Type B pancreatic cell (in vitro differentiated cells): ENCODE measurements at regions not wholly inside any gene's neighbourhood (a gene's known extent, or its start where the extent isn't known, plus 50 kb on each side); places are given as distances from the start of the nearest gene placed in this dataset.
A peak's percentile ranks its signal among the peaks of the same experiment; 100 is the strongest.

Source experiments
- DNase-seq: peaks from one replicate; pipeline ENCODE4 v3.0.0; 2021; ENCODE audit warnings: mixed read lengths; ENCODE audit not compliant: unreplicated experiment; ENCODE audit errors: extremely low spot score
- H3K27ac Mint-ChIP-seq: 2 replicates; pipeline ENCODE4 v1.8.0; 2021; ENCODE audit warnings: mild to moderate bottlenecking, mixed read lengths
- H3K27me3 Mint-ChIP-seq: 2 replicates; pipeline ENCODE4 v1.8.0; 2021; ENCODE audit warnings: mixed read lengths
- H3K36me3 Mint-ChIP-seq: 2 replicates; pipeline ENCODE4 v1.8.0; 2021; ENCODE audit warnings: mixed read lengths
- H3K4me1 Mint-ChIP-seq: one replicate; pipeline ENCODE4 v1.8.0; 2021; ENCODE audit warnings: mixed read lengths; ENCODE audit not compliant: unreplicated experiment
- H3K4me3 Mint-ChIP-seq: 2 replicates; pipeline ENCODE4 v1.8.0; 2021; ENCODE audit warnings: mild to moderate bottlenecking, mixed read lengths
- H3K9me3 Mint-ChIP-seq: 2 replicates; pipeline ENCODE4 v1.8.0; 2021; ENCODE audit warnings: mixed read lengths
- TF ChIP-seq, protein P1 (sequence below): fragments of 200-600 bp; sonication (generic); conservative IDR thresholded peaks from 2 replicates; pipeline ENCODE4 v1.5.0; 2021; ENCODE audit warnings: antibody characterized with exemption, mild to moderate bottlenecking

DNA sequence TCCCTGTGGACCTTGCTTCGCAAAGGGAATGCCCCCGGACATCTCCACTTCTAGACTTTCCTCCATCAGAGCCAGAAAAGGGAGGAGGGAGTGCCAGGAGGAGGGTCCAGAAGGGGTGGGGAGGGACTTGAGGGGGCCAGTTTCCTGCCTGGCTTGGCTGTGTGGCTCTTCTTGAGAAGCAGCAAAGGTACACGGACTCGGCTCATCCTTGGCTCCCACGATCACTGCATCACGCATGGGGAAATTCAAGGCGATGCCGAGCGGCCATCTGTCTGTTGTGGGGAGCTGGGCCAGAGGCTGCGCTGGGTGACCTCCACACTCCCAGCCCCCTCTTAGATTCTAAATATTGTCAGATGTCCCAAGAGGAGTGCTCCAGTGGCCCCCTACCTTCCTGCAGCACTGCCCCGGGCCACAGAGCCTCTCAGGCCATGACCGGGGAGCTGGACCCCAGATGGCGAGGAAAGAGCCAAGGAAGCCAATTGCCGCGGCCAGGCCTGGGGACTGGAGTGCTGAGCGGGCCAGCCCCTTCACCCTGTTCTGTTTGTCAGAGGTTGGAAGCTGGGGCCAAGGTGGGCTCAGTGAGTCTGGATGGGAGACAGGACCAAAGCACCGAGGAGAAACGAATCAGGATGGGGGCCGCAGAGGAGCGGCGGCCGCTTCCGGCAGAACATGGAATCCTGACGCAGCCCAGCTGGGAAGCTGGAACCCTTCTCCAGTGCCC is 104.5 kb downstream of the RBFOX3 start:
- no peak for DNase-seq
- Mint-ChIP-seq H3K4me1 (peaks cover 6% of the 10 kb centered on the region), H3K9me3 (no peaks in the 10 kb centered on the region), H3K27ac (no peak overlapping the region), H3K4me3 (no peak overlapping the region), H3K36me3 (no peaks in the 10 kb centered on the region), H3K27me3 (peaks cover 20% of the 10 kb centered on the region)
- TF ChIP-seq, protein P1, sequence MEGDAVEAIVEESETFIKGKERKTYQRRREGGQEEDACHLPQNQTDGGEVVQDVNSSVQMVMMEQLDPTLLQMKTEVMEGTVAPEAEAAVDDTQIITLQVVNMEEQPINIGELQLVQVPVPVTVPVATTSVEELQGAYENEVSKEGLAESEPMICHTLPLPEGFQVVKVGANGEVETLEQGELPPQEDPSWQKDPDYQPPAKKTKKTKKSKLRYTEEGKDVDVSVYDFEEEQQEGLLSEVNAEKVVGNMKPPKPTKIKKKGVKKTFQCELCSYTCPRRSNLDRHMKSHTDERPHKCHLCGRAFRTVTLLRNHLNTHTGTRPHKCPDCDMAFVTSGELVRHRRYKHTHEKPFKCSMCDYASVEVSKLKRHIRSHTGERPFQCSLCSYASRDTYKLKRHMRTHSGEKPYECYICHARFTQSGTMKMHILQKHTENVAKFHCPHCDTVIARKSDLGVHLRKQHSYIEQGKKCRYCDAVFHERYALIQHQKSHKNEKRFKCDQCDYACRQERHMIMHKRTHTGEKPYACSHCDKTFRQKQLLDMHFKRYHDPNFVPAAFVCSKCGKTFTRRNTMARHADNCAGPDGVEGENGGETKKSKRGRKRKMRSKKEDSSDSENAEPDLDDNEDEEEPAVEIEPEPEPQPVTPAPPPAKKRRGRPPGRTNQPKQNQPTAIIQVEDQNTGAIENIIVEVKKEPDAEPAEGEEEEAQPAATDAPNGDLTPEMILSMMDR, result no peak

DNA sequence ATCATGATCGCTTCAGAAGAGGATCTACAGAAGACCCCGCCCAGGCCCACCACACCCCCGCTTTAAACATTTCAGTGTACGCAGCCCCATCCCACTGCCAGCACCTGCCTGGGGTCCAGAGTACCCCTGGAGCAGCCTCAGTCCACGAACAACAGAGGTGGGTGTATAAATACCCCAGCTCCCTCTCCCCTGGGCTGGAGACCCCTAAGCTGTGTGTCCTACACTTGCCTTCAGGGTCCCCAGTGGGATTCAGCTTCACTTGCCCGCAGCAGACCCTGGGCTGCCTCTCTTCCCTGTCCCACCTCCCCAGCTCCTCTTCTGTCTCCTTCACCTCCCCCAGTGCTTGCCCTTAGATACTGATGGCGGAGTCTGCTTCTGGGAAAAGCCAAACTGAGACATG is 105.7 kb downstream of the RBFOX3 start:
- H3K4me3 Mint-ChIP-seq, result no peak overlapping the region
- H3K4me1 Mint-ChIP-seq, result peaks cover 16% of the 10 kb centered on the region
- peaks cover 26% of the 10 kb centered on the region for H3K27me3 Mint-ChIP-seq
- no peak overlapping the region for H3K27ac Mint-ChIP-seq
- DNase-seq, result no peak
- TF ChIP-seq, protein P1, result no peak
- no peaks in the 10 kb centered on the region for H3K36me3 Mint-ChIP-seq
- H3K9me3 Mint-ChIP-seq, result no peaks in the 10 kb centered on the region

DNA sequence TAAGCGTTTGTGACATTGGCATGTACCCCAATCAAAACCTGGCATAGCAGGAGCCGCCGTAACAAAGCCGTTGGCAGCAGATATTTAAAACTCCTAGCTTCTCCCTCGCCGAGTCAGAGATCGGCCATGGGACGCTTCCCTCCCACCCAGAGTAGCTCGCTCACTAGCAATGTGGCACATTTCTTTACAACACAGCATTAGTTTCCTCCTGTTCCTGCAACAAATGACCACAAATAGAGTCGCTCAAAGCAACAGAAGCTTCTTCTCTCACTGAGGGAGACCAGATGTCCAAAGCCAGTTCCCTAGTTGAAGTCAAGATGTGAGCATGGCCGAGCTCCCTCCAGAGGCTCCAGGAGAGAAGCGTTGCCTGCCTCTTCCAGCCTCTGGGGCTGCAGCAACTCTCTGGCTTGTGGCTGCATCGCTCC is 106.7 kb downstream of the RBFOX3 start:
- no peak for DNase-seq
- no peak overlapping the region for H3K27ac Mint-ChIP-seq
- H3K36me3 Mint-ChIP-seq, result no peaks in the 10 kb centered on the region
- TF ChIP-seq, protein P1, result no peak
- peaks cover 16% of the 10 kb centered on the region for H3K4me1 Mint-ChIP-seq
- H3K4me3 Mint-ChIP-seq, result no peak overlapping the region
- H3K27me3 Mint-ChIP-seq, result peaks cover 28% of the 10 kb centered on the region
- H3K9me3 Mint-ChIP-seq, result no peaks in the 10 kb centered on the region

DNA sequence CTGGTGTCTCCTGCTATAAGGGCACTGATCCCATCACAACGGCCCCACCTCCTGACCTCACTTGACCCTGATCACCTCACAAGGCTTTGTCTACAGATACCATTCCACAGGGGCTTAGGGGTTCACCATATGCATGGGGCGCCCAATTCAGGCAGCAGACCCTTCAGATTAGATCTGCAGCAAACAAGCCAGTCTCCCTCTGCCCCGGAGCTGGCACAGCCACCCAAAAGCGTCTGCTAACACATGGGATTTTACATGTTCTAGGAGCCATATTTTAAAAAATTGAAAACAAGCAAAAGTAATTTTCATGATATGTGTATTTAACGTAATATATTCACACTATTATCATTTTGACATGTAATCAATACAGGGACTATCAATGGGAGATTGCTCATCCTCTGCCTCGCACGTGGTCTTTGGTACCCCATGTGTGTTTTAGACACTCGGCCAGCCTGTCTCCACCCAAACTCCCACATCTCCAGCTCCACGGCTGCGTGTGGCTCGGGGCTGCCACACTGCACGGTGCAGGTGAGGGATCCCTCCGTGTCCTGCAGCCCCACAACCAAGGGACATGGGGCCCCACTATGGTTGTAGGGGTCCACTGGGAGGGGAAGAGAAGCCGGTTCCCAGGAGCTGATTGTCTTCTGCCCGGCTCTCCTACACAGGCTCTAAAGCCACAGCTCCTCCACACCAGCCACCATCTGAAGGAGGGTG is 107.6 kb downstream of the RBFOX3 start:
- H3K36me3 Mint-ChIP-seq, result no peaks in the 10 kb centered on the region
- DNase-seq, result no peak
- no peak overlapping the region for H3K4me3 Mint-ChIP-seq
- H3K27ac Mint-ChIP-seq, result no peak overlapping the region
- TF ChIP-seq, protein P1, result no peak
- no peaks in the 10 kb centered on the region for H3K9me3 Mint-ChIP-seq
- H3K27me3 Mint-ChIP-seq, result peaks cover 30% of the 10 kb centered on the region
- peaks cover 16% of the 10 kb centered on the region for H3K4me1 Mint-ChIP-seq

DNA sequence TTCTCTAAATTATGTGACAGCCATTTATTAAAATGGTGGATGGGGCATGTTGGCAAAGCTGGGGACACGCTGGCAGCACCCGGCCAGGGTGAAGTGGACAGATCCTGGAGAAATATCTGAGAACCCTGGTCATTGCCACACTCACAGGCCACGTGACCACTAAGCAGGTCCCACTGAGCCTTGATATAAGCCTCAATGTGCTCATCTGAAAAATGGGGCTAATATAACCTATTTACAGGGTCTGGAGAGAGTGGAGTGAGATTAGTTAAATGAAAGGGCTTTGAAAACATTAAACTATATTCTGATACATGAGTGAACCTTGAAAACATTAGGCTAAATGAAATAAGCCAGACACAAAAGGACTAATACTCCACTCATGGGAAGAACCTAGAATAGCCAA is 108.9 kb downstream of the RBFOX3 start:
- peaks cover 16% of the 10 kb centered on the region for H3K4me1 Mint-ChIP-seq
- no peaks in the 10 kb centered on the region for H3K9me3 Mint-ChIP-seq
- no peak overlapping the region for H3K4me3 Mint-ChIP-seq
- peak overlapping the region; percentile 68 for H3K27ac Mint-ChIP-seq
- TF ChIP-seq, protein P1, result no peak
- H3K36me3 Mint-ChIP-seq, result no peaks in the 10 kb centered on the region
- DNase-seq, result no peak
- H3K27me3 Mint-ChIP-seq, result peaks cover 30% of the 10 kb centered on the region
